SK-N-SH (cell line): ENCODE measurements at regions not wholly inside any gene's neighbourhood (a gene's known extent, or its start where the extent isn't known, plus 50 kb on each side); places are given as distances from the start of the nearest gene placed in this dataset.
"Not testable (repeated sequence)": the region's sequence is repeated elsewhere in the genome, so short reads cannot be mapped to it uniquely, and the experiment has no call there.

ENCODE experiments used
- CTCF ChIA-PET: fragments of 300-600, 350-600 bp; formaldehyde crosslinking; extraction: SDS; loops from one replicate; lab custom pipeline; 2021; lab: Yijun Ruan, JAX
- POLR2A ChIA-PET: fragments of 350-600 bp; sonication (Branson Sonifier 250); formaldehyde crosslinking; extraction: SDS; loops from one replicate; lab custom pipeline; 2020; ENCODE audit warnings: antibody characterized with exemption, inconsistent platforms; lab: Yijun Ruan, JAX
- DNase-seq: peaks from one replicate; pipeline ENCODE4 v3.0.0; 2012
- H2AFZ ChIP-seq: fragments of 200-600 bp; sonication (generic); 2 replicates; pipeline ENCODE4 v1.8.1; 2016; ENCODE audit warnings: antibody characterized with exemption, mild to moderate bottlenecking, low read depth
- H3F3A ChIP-seq: fragments of 200-600 bp; sonication (generic); replicated peaks from 2 replicates; pipeline ENCODE3; 2016; ENCODE audit warnings: antibody characterized with exemption, mild to moderate bottlenecking; ENCODE audit not compliant: insufficient read depth
- H3K27ac ChIP-seq, 2 experiments: fragments of 200-500 bp in 1 of 2; fragments of 200-600 bp in 1 of 2; sonication (Bioruptor generic) in 1 of 2; sonication (generic), shearing (Covaris generic) in 1 of 2; 2 replicates each; pipeline versions ENCODE4 v1.5.1 to v1.6.1; 2014 to 2016; ENCODE audit warnings: low read depth in 2 of 2, inconsistent platforms in 1 of 2, low read length in 1 of 2, mild to moderate bottlenecking in 1 of 2, mixed read lengths in 1 of 2
- H3K27me3 ChIP-seq: fragments of 200-600 bp; sonication (generic), shearing (Covaris generic); 2 replicates; pipeline ENCODE4 v1.6.1; 2016; ENCODE audit warnings: mixed run types; ENCODE audit not compliant: insufficient read depth
- H3K36me3 ChIP-seq, 2 experiments: fragments of 200-500 bp in 1 of 2; fragments of 200-600 bp in 1 of 2; sonication (Bioruptor generic) in 1 of 2; sonication (generic) in 1 of 2; replicated peaks in 1 of 2; 2 replicates each; pipeline versions ENCODE3 to v1.5.1; 2014 to 2016; ENCODE audit warnings: low read length in 1 of 2, mild to moderate bottlenecking in 1 of 2; ENCODE audit not compliant: insufficient read depth in 2 of 2, control insufficient read depth in 1 of 2
- H3K4me1 ChIP-seq, 2 experiments: fragments of 200-500 bp in 1 of 2; fragments of 200-600 bp in 1 of 2; sonication (Bioruptor generic) in 1 of 2; sonication (generic), shearing (Covaris generic) in 1 of 2; 2 replicates each; pipeline versions ENCODE4 v1.5.1 to v1.6.1; 2014 to 2016; ENCODE audit warnings: low read depth in 1 of 2, low read length in 1 of 2, mixed run types in 1 of 2; ENCODE audit not compliant: insufficient read depth in 2 of 2, control insufficient read depth in 1 of 2
- H3K4me2 ChIP-seq: fragments of 200-600 bp; sonication (generic), shearing (Covaris generic); 2 replicates; pipeline ENCODE4 v1.6.1; 2017; ENCODE audit warnings: mixed run types
- H3K4me3 ChIP-seq, 2 experiments: fragments of 200-500 bp in 1 of 2; fragments of 200-600 bp in 1 of 2; sonication (Bioruptor generic) in 1 of 2; sonication (generic), shearing (Covaris generic) in 1 of 2; 2 replicates each; pipeline versions ENCODE4 v1.5.1 to v1.8.1; 2014 to 2016; ENCODE audit warnings: low read depth in 2 of 2, inconsistent platforms in 1 of 2, low read length in 1 of 2, mild to moderate bottlenecking in 1 of 2, mixed read lengths in 1 of 2, moderate library complexity in 1 of 2
- H3K79me2 ChIP-seq: fragments of 200-600 bp; sonication (generic); 2 replicates; pipeline ENCODE4 v1.8.1; 2017; ENCODE audit warnings: mild to moderate bottlenecking; ENCODE audit not compliant: insufficient read depth
- H3K9ac ChIP-seq: fragments of 200-600 bp; sonication (generic); 2 replicates; pipeline ENCODE4 v1.6.1; 2017; ENCODE audit warnings: mixed run types
- H3K9me2 ChIP-seq: fragments of 200-600 bp; sonication (generic); 2 replicates; pipeline ENCODE4 v1.6.1; 2017; ENCODE audit warnings: mixed run types
- H3K9me3 ChIP-seq: fragments of 200-600 bp; sonication (generic); 2 replicates; pipeline ENCODE4 v1.6.1; 2017; ENCODE audit warnings: mixed run types, mild to moderate bottlenecking, moderate library complexity
- H4K20me1 ChIP-seq: fragments of 200-600 bp; sonication (generic); 2 replicates; pipeline ENCODE4 v1.6.1; 2017; ENCODE audit warnings: mild to moderate bottlenecking, mixed run types; ENCODE audit not compliant: insufficient read depth
- CTCF ChIP-seq: fragments of 200-600 bp; sonication (generic); IDR thresholded peaks from 2 replicates; pipeline ENCODE4 v1.6.1; 2017; ENCODE audit warnings: antibody characterized with exemption, mild to moderate bottlenecking, moderate library complexity
- ELF1 ChIP-seq: IDR thresholded peaks from 2 replicates; pipeline ENCODE4 v1.4.0; 2012
- EZH2phosphoT487 ChIP-seq: fragments of 200-600 bp; sonication (generic); IDR thresholded peaks from 2 replicates; pipeline ENCODE4 v1.6.1; 2017; ENCODE audit warnings: low read depth, mixed run types, mild to moderate bottlenecking, antibody characterized with exemption, moderate library complexity, borderline replicate concordance
- FOXJ3 ChIP-seq: sonication (generic); formaldehyde crosslinking; IDR thresholded peaks from 2 replicates; pipeline ENCODE4 v1.5.1; 2020; ENCODE audit warnings: mild to moderate bottlenecking, missing genetic modification reagents
- GABPA ChIP-seq: IDR thresholded peaks from 2 replicates; pipeline ENCODE4 v1.4.0; 2012; ENCODE audit warnings: low read depth, mild to moderate bottlenecking
- GATA2 ChIP-seq: sonication (generic); formaldehyde crosslinking; IDR thresholded peaks from 2 replicates; pipeline ENCODE4 v1.5.0; 2020; ENCODE audit warnings: mild to moderate bottlenecking, missing genetic modification reagents
- IRF3 ChIP-seq: fragments of 150-350 bp; IDR thresholded peaks from 2 replicates; pipeline ENCODE4 v1.6.1; 2016; ENCODE audit warnings: mild to moderate bottlenecking, low read depth, low read length
- MEF2A ChIP-seq: IDR thresholded peaks from 2 replicates; pipeline ENCODE4 v1.4.0; 2012; ENCODE audit warnings: low read depth, borderline replicate concordance
- PBX3 ChIP-seq: IDR thresholded peaks from 2 replicates; pipeline ENCODE4; 2012
- POLR2AphosphoS5 ChIP-seq: IDR thresholded peaks from 2 replicates; pipeline ENCODE4 v1.6.1; 2012; ENCODE audit warnings: low read depth, low read length
- RAD21 ChIP-seq: IDR thresholded peaks from 2 replicates; pipeline ENCODE4 v1.6.1; 2012; ENCODE audit warnings: mild to moderate bottlenecking, low read length
- RCOR1 ChIP-seq: fragments of 150-350 bp; IDR thresholded peaks from 2 replicates; pipeline ENCODE4 v1.6.1; 2017; ENCODE audit warnings: antibody characterized with exemption, low read length
- RFX5 ChIP-seq: IDR thresholded peaks from 2 replicates; pipeline ENCODE4 v1.6.1; 2012; ENCODE audit warnings: mild to moderate bottlenecking, improper control_type of control experiment, low read length
- RXRA ChIP-seq: IDR thresholded peaks from 2 replicates; pipeline ENCODE4 v1.4.0; 2012; ENCODE audit warnings: low read depth, mild to moderate bottlenecking, borderline replicate concordance
- SMC3 ChIP-seq: IDR thresholded peaks from 2 replicates; pipeline ENCODE4 v1.6.1; 2012; ENCODE audit warnings: low read depth, low read length, improper control_type of control experiment
- USF2 ChIP-seq: fragments of 150-350 bp; IDR thresholded peaks from 2 replicates; pipeline ENCODE4 v1.6.1; 2017; ENCODE audit warnings: antibody characterized with exemption, low read length, low read depth, borderline replicate concordance
- WGBS: methylation state at CpG from one replicate; pipeline ENCODE4 v1.1.6; 2017; ENCODE audit warnings: low lambda C conversion rate; 5-methylcytosine and 5-hydroxymethylcytosine counted together

- no peak for TF ChIP-seq RXRA
- TF ChIP-seq FOXJ3: no peak
- no peak for TF ChIP-seq MEF2A
- no peak for TF ChIP-seq POLR2AphosphoS5
- no peak for TF ChIP-seq RFX5
Measured at GRCh38 chr5:71925608-71926091, 181.6 kb upstream of the MAP1B start (continued).

GRCh38 chr5:71929003-71929402 lies 178.3 kb upstream of the MAP1B start:
- Histone ChIP-seq H2AFZ (no peak overlapping the region), H3K27me3 (no peaks in the 10 kb centered on the region), H3K27ac (no peak overlapping the region), H3K9ac (no peak overlapping the region), H3K79me2 (no peaks in the 10 kb centered on the region), H3K9me3 (no peaks in the 10 kb centered on the region), H3K36me3 (no peaks in the 10 kb centered on the region), H3K4me1 (peaks cover 16 to 41% of the 10 kb centered on the region in 2 experiments), H3K4me3 (no peak overlapping the region), H3F3A (peaks cover 37% of the 10 kb centered on the region), H3K9me2 (no peaks in the 10 kb centered on the region), H4K20me1 (no peaks in the 10 kb centered on the region), H3K4me2 (no peak overlapping the region)
- DNase-seq: no peak
- ChIA-PET CTCF (no interaction called here), POLR2A (no interaction called here)
- WGBS: 85% methylated on average over 3 of the region's 3 CpGs
- TF ChIP-seq SMC3 (no peak), ELF1 (no peak), CTCF (no peak), PBX3 (no peak), GATA2 (no peak), EZH2phosphoT487 (no peak), IRF3 (no peak), USF2 (no peak), RCOR1 (no peak), POLR2AphosphoS5 (no peak), GABPA (no peak), RAD21 (no peak)

- Histone ChIP-seq H3F3A (peaks cover 27% of the 10 kb centered on the region), H3K4me1 (peaks cover 16 to 28% of the 10 kb centered on the region in 2 experiments)
- H2AFZ ChIP-seq, H3K4me2 ChIP-seq, CTCF ChIA-PET, H3K9ac ChIP-seq, H3K4me3 ChIP-seq, POLR2A ChIA-PET, H4K20me1 ChIP-seq, H3K36me3 ChIP-seq, H3K9me3 ChIP-seq, DNase-seq, H3K9me2 ChIP-seq, H3K27me3 ChIP-seq, H3K27ac ChIP-seq, H3K79me2 ChIP-seq: not testable (repeated sequence)
Measured at GRCh38 chr5:71930554-71930953, 176.7 kb upstream of the MAP1B start.
